H9 (cell line): ENCODE measurements at regions not wholly inside any gene's neighbourhood (a gene's known extent, or its start where the extent isn't known, plus 50 kb on each side); places are given as distances from the start of the nearest gene placed in this dataset.

Source experiments
- DNase-seq: peaks from one replicate; pipeline ENCODE4 v3.0.0-alpha.2; 2017
- H2AFZ ChIP-seq: one replicate; pipeline ENCODE4 v1.6.1; 2013; ENCODE audit warnings: mild to moderate bottlenecking, low read length, control low read depth, moderate library complexity
- H2AK5ac ChIP-seq: 2 replicates; pipeline ENCODE4 v1.6.1; 2013; ENCODE audit warnings: low read length, control low read depth, mixed read lengths; ENCODE audit not compliant: insufficient read length
- H2BK120ac ChIP-seq: one replicate; pipeline ENCODE4 v1.6.1; 2013; ENCODE audit warnings: low read depth, mild to moderate bottlenecking, low read length, control low read depth, inconsistent platforms; ENCODE audit not compliant: poor library complexity, severe bottlenecking
- H2BK12ac ChIP-seq: 2 replicates; pipeline ENCODE4 v1.6.1; 2013; ENCODE audit warnings: low read length, control low read depth, mixed read lengths, low read depth; ENCODE audit not compliant: insufficient read length
- H2BK15ac ChIP-seq: 2 replicates; pipeline ENCODE4 v1.6.1; 2013; ENCODE audit warnings: low read depth, low read length, control low read depth
- H2BK20ac ChIP-seq: one replicate; pipeline ENCODE4 v1.6.1; 2013; ENCODE audit warnings: low read depth, mild to moderate bottlenecking, low read length, control low read depth, inconsistent platforms; ENCODE audit not compliant: poor library complexity, severe bottlenecking
- H2BK5ac ChIP-seq: 2 replicates; pipeline ENCODE4 v1.6.1; 2013; ENCODE audit warnings: low read length, control low read depth, mixed read lengths; ENCODE audit not compliant: insufficient read length
- H3K14ac ChIP-seq: 2 replicates; pipeline ENCODE4 v1.6.1; 2013; ENCODE audit warnings: low read length, control low read depth; ENCODE audit not compliant: insufficient read depth
- H3K18ac ChIP-seq: 2 replicates; pipeline ENCODE4 v1.6.1; 2013; ENCODE audit warnings: low read depth, mild to moderate bottlenecking, mixed read lengths, low read length, control low read depth; ENCODE audit not compliant: insufficient read length
- H3K23ac ChIP-seq: 2 replicates; pipeline ENCODE4 v1.6.1; 2013; ENCODE audit warnings: low read length, control low read depth, mixed read lengths, low read depth; ENCODE audit not compliant: insufficient read length
- H3K23me2 ChIP-seq: 2 replicates; pipeline ENCODE4 v1.6.1; 2013; ENCODE audit warnings: low read depth, mild to moderate bottlenecking, mixed read lengths, low read length, control low read depth; ENCODE audit not compliant: insufficient read length, poor library complexity, severe bottlenecking
- H3K27ac ChIP-seq: 2 replicates; pipeline ENCODE4 v1.5.1; 2013; ENCODE audit warnings: low read length, control low read depth, mixed read lengths, low read depth; ENCODE audit not compliant: insufficient read length
- H3K27me3 ChIP-seq: 2 replicates; pipeline ENCODE4 v1.6.1; 2013; ENCODE audit warnings: low read length, control low read depth, inconsistent platforms; ENCODE audit not compliant: insufficient read depth
- H3K4ac ChIP-seq: 2 replicates; pipeline ENCODE4 v1.6.1; 2013; ENCODE audit warnings: low read depth, mild to moderate bottlenecking, control low read depth, inconsistent platforms, low read length, moderate library complexity
- H3K4me1 ChIP-seq: 2 replicates; pipeline ENCODE4 v1.6.1; 2013; ENCODE audit warnings: low read length, control low read depth, inconsistent platforms; ENCODE audit not compliant: insufficient read depth
- H3K4me2 ChIP-seq: 2 replicates; pipeline ENCODE4 v1.6.1; 2013; ENCODE audit warnings: low read length, control low read depth, mixed read lengths; ENCODE audit not compliant: insufficient read length, insufficient read depth
- H3K56ac ChIP-seq: 2 replicates; pipeline ENCODE4 v1.6.1; 2013; ENCODE audit warnings: low read depth, mild to moderate bottlenecking, mixed read lengths, low read length, control low read depth; ENCODE audit not compliant: insufficient read length
- H3K79me1 ChIP-seq: 2 replicates; pipeline ENCODE4 v1.6.1; 2013; ENCODE audit warnings: low read depth, mild to moderate bottlenecking, moderate library complexity, low read length, control low read depth, inconsistent platforms; ENCODE audit not compliant: insufficient read depth, poor library complexity, severe bottlenecking
- H3K79me2 ChIP-seq: 2 replicates; pipeline ENCODE4 v1.6.1; 2013; ENCODE audit warnings: low read length, control low read depth, inconsistent platforms; ENCODE audit not compliant: insufficient read depth
- H3K9ac ChIP-seq: 2 replicates; pipeline ENCODE4 v1.6.1; 2013; ENCODE audit warnings: low read length, control low read depth, mixed read lengths; ENCODE audit not compliant: insufficient read length; ENCODE audit errors: extremely low read depth
- H3K9me3 ChIP-seq: one replicate; pipeline ENCODE4 v1.6.1; 2013; ENCODE audit warnings: low read depth, low read length, inconsistent platforms; ENCODE audit not compliant: control insufficient read depth
- H3T11ph ChIP-seq: one replicate; pipeline ENCODE4 v1.6.1; 2013; ENCODE audit warnings: mild to moderate bottlenecking, low read length, control low read depth, inconsistent platforms
- H4K20me1 ChIP-seq: one replicate; pipeline ENCODE4 v1.6.1; 2013; ENCODE audit not compliant: control insufficient read depth, insufficient read length, insufficient read depth
- H4K5ac ChIP-seq: 2 replicates; pipeline ENCODE4 v1.6.1; 2013; ENCODE audit warnings: low read depth, mild to moderate bottlenecking, mixed read lengths, low read length, control low read depth; ENCODE audit not compliant: insufficient read length
- H4K8ac ChIP-seq: replicated peaks from 2 replicates; pipeline ENCODE4 v1.6.1; 2013; ENCODE audit warnings: low read length, control low read depth, mixed read lengths, low read depth; ENCODE audit not compliant: insufficient read length
- H4K91ac ChIP-seq: 2 replicates; pipeline ENCODE4 v1.6.1; 2013; ENCODE audit warnings: low read depth, mild to moderate bottlenecking, moderate library complexity, mixed read lengths, low read length, control low read depth; ENCODE audit not compliant: insufficient read length
- H3K27ac Mint-ChIP-seq, 3 experiments: 2 replicates in 2 of 3; 3 replicates in 1 of 3; pipeline ENCODE4 v1.8.0; 2020 to 2021; ENCODE audit warnings: mixed read lengths in 3 of 3, mild to moderate bottlenecking in 1 of 3, moderate library complexity in 1 of 3
- H3K27me3 Mint-ChIP-seq: 2 replicates; pipeline ENCODE4 v1.8.0; 2021; ENCODE audit warnings: low read depth, mild to moderate bottlenecking, moderate library complexity, mixed read lengths
- H3K36me3 Mint-ChIP-seq, 3 experiments: 2 replicates in 2 of 3; 3 replicates in 1 of 3; pipeline ENCODE4 v1.8.0; 2020 to 2021; ENCODE audit warnings: low read depth in 3 of 3, mixed read lengths in 3 of 3; ENCODE audit not compliant: insufficient read depth in 1 of 3
- H3K4me1 Mint-ChIP-seq, 2 experiments: 2 replicates each; pipeline ENCODE4 v1.8.0; 2020; ENCODE audit warnings: mixed read lengths in 2 of 2
- H3K4me3 Mint-ChIP-seq, 2 experiments: 2 replicates in 1 of 2; 3 replicates in 1 of 2; pipeline ENCODE4 v1.8.0; 2020 to 2021; ENCODE audit warnings: mild to moderate bottlenecking in 2 of 2, mixed read lengths in 2 of 2, moderate library complexity in 1 of 2
- H3K9me3 Mint-ChIP-seq, 2 experiments: 2 replicates in 1 of 2; 3 replicates in 1 of 2; pipeline ENCODE4 v1.8.0; 2020; ENCODE audit warnings: mild to moderate bottlenecking in 2 of 2, mixed read lengths in 2 of 2, moderate library complexity in 1 of 2
- WGBS: extraction: QIAGEN DNeasy Blood & Tissue Kit; methylation state at CpG from one replicate; pipeline ENCODE4 v1.1.7; 2013; ENCODE audit warnings: missing lambda C conversion rate, low lambda C conversion rate, mixed read lengths; ENCODE audit not compliant: insufficient read length; ENCODE audit errors: extremely low coverage; 5-methylcytosine and 5-hydroxymethylcytosine counted together
- TF ChIP-seq, protein P1 (sequence below): fragments of 200-600 bp; sonication (generic); conservative IDR thresholded peaks from 3 replicates; pipeline ENCODE4 v1.8.0; 2021; ENCODE audit warnings: antibody characterized with exemption, mild to moderate bottlenecking

DNA sequence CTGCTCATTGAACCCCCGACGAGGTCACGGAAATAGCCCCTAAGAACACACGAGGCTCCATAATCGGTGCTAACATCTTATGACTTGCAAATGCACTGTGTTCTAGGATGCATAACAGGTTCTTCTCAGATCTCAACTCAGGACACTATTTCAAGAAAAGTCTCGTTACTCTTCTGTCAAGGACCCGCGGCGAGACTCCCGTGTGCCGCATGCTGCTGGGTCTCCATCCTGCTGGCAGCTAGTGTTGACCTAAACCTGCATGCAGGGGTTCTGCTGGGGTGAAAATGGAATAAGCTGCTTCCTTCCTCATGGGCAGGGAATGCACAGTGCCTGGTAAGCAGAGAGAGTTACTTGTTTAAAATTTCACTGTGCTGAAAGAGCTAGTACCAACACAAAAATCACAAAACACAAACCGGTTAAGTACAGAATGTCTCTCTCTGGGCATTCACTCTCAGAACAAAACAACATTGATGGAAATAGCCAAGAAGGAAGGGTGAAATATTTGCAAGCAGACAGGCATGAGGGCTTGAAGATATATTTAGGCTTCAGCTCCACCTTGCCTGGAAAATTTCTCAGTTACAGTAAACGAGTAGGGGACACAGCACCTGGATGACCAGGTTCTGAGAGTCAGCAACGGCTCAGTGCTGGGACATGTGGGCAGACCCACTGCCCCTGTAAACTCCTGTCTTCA, 416.5 kb downstream of the GADD45G start:
- no peak overlapping the region for H2BK120ac ChIP-seq
- peaks cover 10% of the 10 kb centered on the region for H3K27me3 Mint-ChIP-seq
- H2BK12ac ChIP-seq = no peak overlapping the region
- H2BK5ac ChIP-seq = no peak overlapping the region
- no peak overlapping the region for H3K23ac ChIP-seq
- no peak overlapping the region for H4K8ac ChIP-seq
- no peak for DNase-seq
- no peak overlapping the region for H2AFZ ChIP-seq
- WGBS = no CpG with 5 or more reads among the region's 14 CpGs
- H4K5ac ChIP-seq = no peak overlapping the region
- peaks cover 1% of the 10 kb centered on the region for H3K4me1 ChIP-seq
- H2BK15ac ChIP-seq = no peak overlapping the region
- H3K4me2 ChIP-seq = no peak overlapping the region
- no peak overlapping the region for H3K27ac ChIP-seq
- no peak overlapping the region for H3K4ac ChIP-seq
- H2BK20ac ChIP-seq = no peak overlapping the region
- no peaks in the 10 kb centered on the region for H3K9me3 ChIP-seq
- no peaks in the 10 kb centered on the region for H4K20me1 ChIP-seq
- no peaks in the 10 kb centered on the region for H3K79me1 ChIP-seq
- peaks cover 12 to 13% of the 10 kb centered on the region in 2 experiments for H3K4me1 Mint-ChIP-seq
- no peak overlapping the region for H3K56ac ChIP-seq
- no peaks in the 10 kb centered on the region; a peak in 1 of 7 replicates for H3K36me3 Mint-ChIP-seq
- H3K14ac ChIP-seq = no peak overlapping the region
- TF ChIP-seq, protein P1, sequence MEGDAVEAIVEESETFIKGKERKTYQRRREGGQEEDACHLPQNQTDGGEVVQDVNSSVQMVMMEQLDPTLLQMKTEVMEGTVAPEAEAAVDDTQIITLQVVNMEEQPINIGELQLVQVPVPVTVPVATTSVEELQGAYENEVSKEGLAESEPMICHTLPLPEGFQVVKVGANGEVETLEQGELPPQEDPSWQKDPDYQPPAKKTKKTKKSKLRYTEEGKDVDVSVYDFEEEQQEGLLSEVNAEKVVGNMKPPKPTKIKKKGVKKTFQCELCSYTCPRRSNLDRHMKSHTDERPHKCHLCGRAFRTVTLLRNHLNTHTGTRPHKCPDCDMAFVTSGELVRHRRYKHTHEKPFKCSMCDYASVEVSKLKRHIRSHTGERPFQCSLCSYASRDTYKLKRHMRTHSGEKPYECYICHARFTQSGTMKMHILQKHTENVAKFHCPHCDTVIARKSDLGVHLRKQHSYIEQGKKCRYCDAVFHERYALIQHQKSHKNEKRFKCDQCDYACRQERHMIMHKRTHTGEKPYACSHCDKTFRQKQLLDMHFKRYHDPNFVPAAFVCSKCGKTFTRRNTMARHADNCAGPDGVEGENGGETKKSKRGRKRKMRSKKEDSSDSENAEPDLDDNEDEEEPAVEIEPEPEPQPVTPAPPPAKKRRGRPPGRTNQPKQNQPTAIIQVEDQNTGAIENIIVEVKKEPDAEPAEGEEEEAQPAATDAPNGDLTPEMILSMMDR = no peak
- no peak overlapping the region for H3K4me3 Mint-ChIP-seq
- no peak overlapping the region for H3K9ac ChIP-seq
- H3K23me2 ChIP-seq = no peaks in the 10 kb centered on the region
- no peak overlapping the region for H2AK5ac ChIP-seq
- H3K9me3 Mint-ChIP-seq = no peaks in the 10 kb centered on the region; a peak in 2 of 5 replicates
- no peaks in the 10 kb centered on the region for H3K79me2 ChIP-seq
- H3K18ac ChIP-seq = no peak overlapping the region
- H3K27me3 ChIP-seq = no peaks in the 10 kb centered on the region
- H3T11ph ChIP-seq = no peak overlapping the region
- no peak overlapping the region for H4K91ac ChIP-seq
- no peak overlapping the region for H3K27ac Mint-ChIP-seq
